IMR-90 (cell line): ENCODE measurements at regions not wholly inside any gene's neighbourhood (a gene's known extent, or its start where the extent isn't known, plus 50 kb on each side); places are given as distances from the start of the nearest gene placed in this dataset.

ENCODE experiments used
- ATAC-seq: fragments of 200-7000 bp; cut with Tn5 transposase; 2 replicates; pipeline ENCODE4 v1.9.1; 2020; ENCODE audit warnings: low read depth, mild to moderate bottlenecking, moderate library complexity
- BruUV-seq: library from RNA; stranded (reverse); fragments of 400-500 nt; replicated peaks from 2 replicates; lab custom pipeline; 2021; lab: Mats Ljungman, UMichigan
- CTCF ChIA-PET: fragments of 300-600 bp; formaldehyde crosslinking; extraction: SDS; loops from one replicate; lab custom pipeline; 2021; ENCODE audit warnings: antibody characterized with exemption; lab: Yijun Ruan, JAX
- POLR2A ChIA-PET: fragments of 300-600 bp; sonication (Branson Sonifier 250); formaldehyde crosslinking; loops from one replicate; lab custom pipeline; 2022; ENCODE audit warnings: antibody characterized with exemption; ENCODE audit not compliant: unreplicated experiment; lab: Charles Lee
- DNase-seq: peaks from one replicate; pipeline ENCODE4 v3.0.0; 2013
- H2AFZ ChIP-seq: replicated peaks from 2 replicates; pipeline ENCODE3; 2013; ENCODE audit warnings: low read length, mild to moderate bottlenecking; ENCODE audit not compliant: poor library complexity
- H2AK5ac ChIP-seq: 2 replicates; pipeline ENCODE4 v1.6.1; 2013; ENCODE audit warnings: low read depth, low read length, inconsistent platforms
- H2AK9ac ChIP-seq: replicated peaks from 2 replicates; pipeline ENCODE3; 2013; ENCODE audit warnings: mild to moderate bottlenecking, low read depth, low read length, moderate library complexity; ENCODE audit not compliant: poor library complexity
- H2BK120ac ChIP-seq: 2 replicates; pipeline ENCODE4 v1.6.1; 2013; ENCODE audit warnings: low read depth, low read length, inconsistent platforms
- H2BK15ac ChIP-seq: 3 replicates; pipeline ENCODE4 v1.6.1; 2013; ENCODE audit warnings: low read depth, low read length, inconsistent platforms
- H2BK20ac ChIP-seq: 2 replicates; pipeline ENCODE4 v1.6.1; 2013; ENCODE audit warnings: low read depth, mild to moderate bottlenecking, inconsistent platforms, low read length, moderate library complexity
- H2BK5ac ChIP-seq: 2 replicates; pipeline ENCODE4 v1.6.1; 2013; ENCODE audit warnings: mild to moderate bottlenecking, low read depth, low read length, inconsistent platforms; ENCODE audit not compliant: poor library complexity, severe bottlenecking
- H3K14ac ChIP-seq: replicated peaks from 2 replicates; pipeline ENCODE4 v1.6.1; 2013; ENCODE audit warnings: low read depth, low read length, inconsistent platforms
- H3K18ac ChIP-seq: 2 replicates; pipeline ENCODE4 v1.6.1; 2013; ENCODE audit warnings: low read depth, low read length, control low read depth
- H3K23ac ChIP-seq: 2 replicates; pipeline ENCODE4 v1.6.1; 2013; ENCODE audit warnings: low read depth, low read length, inconsistent platforms
- H3K27ac ChIP-seq: 2 replicates; pipeline ENCODE4 v1.5.1; 2013; ENCODE audit warnings: mild to moderate bottlenecking, control low read depth, low read length; ENCODE audit not compliant: insufficient read depth
- H3K27me3 ChIP-seq: 2 replicates; pipeline ENCODE4 v1.6.1; 2013; ENCODE audit warnings: low read length; ENCODE audit not compliant: control insufficient read depth, insufficient read depth
- H3K36me3 ChIP-seq: 2 replicates; pipeline ENCODE4 v1.6.1; 2013; ENCODE audit warnings: low read length, mixed read lengths; ENCODE audit not compliant: control insufficient read depth, insufficient read depth
- H3K4ac ChIP-seq: 2 replicates; pipeline ENCODE4 v1.6.1; 2013; ENCODE audit warnings: low read depth, low read length, inconsistent platforms
- H3K4me1 ChIP-seq: 2 replicates; pipeline ENCODE4 v1.6.1; 2013; ENCODE audit warnings: low read length, mixed read lengths; ENCODE audit not compliant: control insufficient read depth, insufficient read depth
- H3K4me2 ChIP-seq: 2 replicates; pipeline ENCODE4 v1.6.1; 2013; ENCODE audit warnings: low read depth, mild to moderate bottlenecking, control low read depth, low read length, moderate library complexity
- H3K4me3 ChIP-seq: 2 replicates; pipeline ENCODE4 v1.5.1; 2013; ENCODE audit warnings: low read depth, mild to moderate bottlenecking, control low read depth, low read length, moderate library complexity; ENCODE audit not compliant: insufficient read depth
- H3K56ac ChIP-seq: 2 replicates; pipeline ENCODE4 v1.6.1; 2013; ENCODE audit warnings: low read length, inconsistent platforms; ENCODE audit not compliant: insufficient read depth; ENCODE audit errors: extremely low read depth
- H3K79me1 ChIP-seq, 2 experiments: 2 replicates each; pipeline ENCODE4 v1.6.1; 2013; ENCODE audit warnings: low read length in 2 of 2, inconsistent platforms in 1 of 2, low read depth in 1 of 2
- H3K9ac ChIP-seq: 2 replicates; pipeline ENCODE4 v1.6.1; 2013; ENCODE audit warnings: low read depth, low read length, control low read depth
- H3K9me1 ChIP-seq: 2 replicates; pipeline ENCODE4 v1.6.1; 2013; ENCODE audit warnings: low read length, inconsistent platforms; ENCODE audit not compliant: insufficient read depth
- H3K9me3 ChIP-seq: 2 replicates; pipeline ENCODE4 v1.6.1; 2013; ENCODE audit warnings: low read length; ENCODE audit not compliant: control insufficient read depth, insufficient read depth
- H4K20me1 ChIP-seq: 2 replicates; pipeline ENCODE4 v1.6.1; 2013; ENCODE audit warnings: low read length, inconsistent platforms; ENCODE audit not compliant: insufficient read depth
- H4K5ac ChIP-seq: 2 replicates; pipeline ENCODE4 v1.6.1; 2013; ENCODE audit warnings: mild to moderate bottlenecking, low read depth, low read length, control low read depth
- H4K8ac ChIP-seq, 2 experiments: 2 replicates each; pipeline ENCODE4 v1.6.1; 2013; ENCODE audit warnings: low read depth in 2 of 2, low read length in 2 of 2, control low read depth in 1 of 2, inconsistent platforms in 1 of 2
- H4K91ac ChIP-seq: 2 replicates; pipeline ENCODE4 v1.6.1; 2013; ENCODE audit warnings: low read depth, low read length, inconsistent platforms; ENCODE audit not compliant: insufficient read depth
- BHLHE40 ChIP-seq: fragments of 150-350 bp; IDR thresholded peaks from 2 replicates; pipeline ENCODE4 v1.6.1; 2016; ENCODE audit warnings: mild to moderate bottlenecking, low read depth, low read length
- CEBPB ChIP-seq: IDR thresholded peaks from 2 replicates; pipeline ENCODE4 v1.6.1; 2012; ENCODE audit warnings: low read depth, low read length, improper control_type of control experiment
- CHD1 ChIP-seq: IDR thresholded peaks from 2 replicates; pipeline ENCODE4 v1.6.1; 2012; ENCODE audit warnings: low read depth, low read length, improper control_type of control experiment
- FOS ChIP-seq: fragments of 150-350 bp; IDR thresholded peaks from 2 replicates; pipeline ENCODE4 v1.6.1; 2016; ENCODE audit warnings: low read depth, low read length
- MAFK ChIP-seq: IDR thresholded peaks from 2 replicates; pipeline ENCODE4 v1.6.1; 2012; ENCODE audit warnings: low read depth, low read length, improper control_type of control experiment
- MAZ ChIP-seq: IDR thresholded peaks from 2 replicates; pipeline ENCODE4 v1.6.1; 2012; ENCODE audit warnings: low read depth, mild to moderate bottlenecking, low read length, improper control_type of control experiment, moderate library complexity, borderline replicate concordance
- MXI1 ChIP-seq: IDR thresholded peaks from 2 replicates; pipeline ENCODE4 v1.6.1; 2012; ENCODE audit warnings: low read depth, mild to moderate bottlenecking, low read length, moderate library complexity, borderline replicate concordance
- NFE2L2 ChIP-seq: fragments of 150-350 bp; IDR thresholded peaks from 2 replicates; pipeline ENCODE4 v1.6.1; 2016; ENCODE audit warnings: low read depth, mild to moderate bottlenecking, low read length
- POLR2A ChIP-seq: IDR thresholded peaks from 2 replicates; pipeline ENCODE4 v1.6.1; 2012; ENCODE audit warnings: mild to moderate bottlenecking, low read depth, low read length
- RAD21 ChIP-seq: IDR thresholded peaks from 2 replicates; pipeline ENCODE4 v1.6.1; 2012; ENCODE audit warnings: low read length, improper control_type of control experiment
- RCOR1 ChIP-seq: IDR thresholded peaks from 2 replicates; pipeline ENCODE4 v1.6.1; 2012; ENCODE audit warnings: mild to moderate bottlenecking, low read length, improper control_type of control experiment; ENCODE audit not compliant: insufficient replicate concordance
- RFX5 ChIP-seq: IDR thresholded peaks from 2 replicates; pipeline ENCODE4 v1.8.0; 2012; ENCODE audit warnings: low read depth, mild to moderate bottlenecking, low read length, moderate library complexity
- SMC3 ChIP-seq: fragments of 150-350 bp; IDR thresholded peaks from 2 replicates; pipeline ENCODE4 v1.6.1; 2016; ENCODE audit warnings: low read depth, mild to moderate bottlenecking, antibody characterized with exemption, low read length, moderate library complexity
- WGBS, 2 experiments: methylation state at CpG; one replicate each; pipeline versions ENCODE4 v1.1.5 to v1.1.7; 2013; ENCODE audit warnings: missing lambda C conversion rate in 2 of 2; ENCODE audit not compliant: insufficient read length in 1 of 2; ENCODE audit errors: extremely low coverage in 2 of 2; 5-methylcytosine and 5-hydroxymethylcytosine counted together
- dilution Hi-C: fragments of 300-500 bp; cut with HindIII; formaldehyde crosslinking; loops from one replicate; pipeline ENCODE4 v1.14.3; 2018; ENCODE audit warnings: low sequenced_read_pairs; ENCODE audit not compliant: unreplicated experiment
- in situ Hi-C: fragments of 300-500 bp; cut with MboI; formaldehyde crosslinking; loops from 3 replicates; pipeline ENCODE4 v1.14.3; 2019; ENCODE audit warnings: low sequenced_read_pairs, inconsistent platforms, mixed read lengths
- intact Hi-C: fragments of 100-400 bp; cut with micrococcal nuclease; formaldehyde crosslinking; loops from 2 replicates; pipeline ENCODE4 v1.10.0; 2022
- TF ChIP-seq, protein P1 (sequence below): conservative IDR thresholded peaks from 2 replicates; pipeline ENCODE4 v1.5.1; 2012; ENCODE audit warnings: mild to moderate bottlenecking, low read depth, low read length, improper control_type of control experiment
- TF ChIP-seq, protein P2 (sequence below): fragments of 150-350 bp; IDR thresholded peaks from 2 replicates; pipeline ENCODE4 v1.6.1; 2016; ENCODE audit warnings: low read depth, mild to moderate bottlenecking, low read length, moderate library complexity, borderline replicate concordance
- TF ChIP-seq, protein P3 (sequence below): fragments of 150-350 bp; IDR thresholded peaks from 2 replicates; pipeline ENCODE4 v1.6.1; 2017; ENCODE audit warnings: mild to moderate bottlenecking, antibody characterized with exemption, low read length, low read depth

DNA sequence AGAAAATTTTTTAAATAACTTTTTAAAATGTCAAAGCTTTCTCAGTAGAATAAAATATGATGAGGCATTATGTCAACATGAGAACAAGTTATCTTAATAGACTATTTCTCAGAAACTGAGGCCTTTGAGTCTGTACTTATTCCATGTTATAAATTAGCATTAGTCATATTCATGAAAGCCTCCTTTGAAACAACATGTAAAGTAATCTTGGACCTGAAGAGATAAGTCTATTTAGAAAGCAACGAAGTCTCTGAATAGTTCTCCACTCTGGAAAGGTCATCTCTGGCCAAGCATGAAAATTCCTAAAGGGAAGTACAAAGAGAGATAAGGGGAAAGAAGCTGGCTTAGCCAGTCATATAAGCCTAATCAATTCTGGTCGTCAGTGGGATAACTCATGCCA, 150.8 kb downstream of the CYB561 start:
- no CpG with 5 or more reads among the region's 2 CpGs for WGBS, 2 experiments

More for the DNA sequence above, 150.8 kb downstream of the CYB561 start:
- Histone ChIP-seq H3K14ac (no peak overlapping the region), H3K4me3 (no peak overlapping the region), H3K4ac (no peak overlapping the region), H3K9me1 (0 out of 2 replicates have a peak, but pooled peaks cover 4% of the 10 kb centered on the region), H4K5ac (no peak overlapping the region), H3K56ac (no peak overlapping the region), H2AK5ac (no peak overlapping the region), H3K23ac (no peak overlapping the region), H3K9me3 (peaks cover 5% of the 10 kb centered on the region; the same call in 1 of the 2 replicates), H3K4me1 (peaks cover 9% of the 10 kb centered on the region), H4K91ac (no peak overlapping the region), H2BK15ac (no peak overlapping the region), H3K36me3 (0 out of 2 replicates have a peak, but pooled peaks cover 2% of the 10 kb centered on the region), H2AFZ (no peak overlapping the region), H2AK9ac (no peak overlapping the region), H3K79me1 (peaks cover 15 to 30% of the 10 kb centered on the region in 2 experiments), H4K8ac (no peak overlapping the region), H2BK20ac (no peak overlapping the region), H3K27me3 (no peaks in the 10 kb centered on the region), H3K4me2 (no peak overlapping the region), H3K9ac (no peak overlapping the region), H4K20me1 (no peaks in the 10 kb centered on the region), H2BK120ac (no peak overlapping the region), H3K18ac (no peak overlapping the region), H3K27ac (no peak overlapping the region), H2BK5ac (no peak overlapping the region)
- in situ Hi-C loops, result no loop called here
- DNase-seq, result peak; percentile 43
- no TSS peak for BruUV-seq
- dilution Hi-C loops, result no loop called here
- TF ChIP-seq BHLHE40 (no peak), RCOR1 (no peak), POLR2A (no peak), NFE2L2 (no peak), FOS (no peak), CHD1 (no peak), CEBPB (no peak), MXI1 (no peak), MAFK (no peak), SMC3 (no peak), MAZ (no peak), RFX5 (no peak), RAD21 (no peak)
- TF ChIP-seq, protein P1, sequence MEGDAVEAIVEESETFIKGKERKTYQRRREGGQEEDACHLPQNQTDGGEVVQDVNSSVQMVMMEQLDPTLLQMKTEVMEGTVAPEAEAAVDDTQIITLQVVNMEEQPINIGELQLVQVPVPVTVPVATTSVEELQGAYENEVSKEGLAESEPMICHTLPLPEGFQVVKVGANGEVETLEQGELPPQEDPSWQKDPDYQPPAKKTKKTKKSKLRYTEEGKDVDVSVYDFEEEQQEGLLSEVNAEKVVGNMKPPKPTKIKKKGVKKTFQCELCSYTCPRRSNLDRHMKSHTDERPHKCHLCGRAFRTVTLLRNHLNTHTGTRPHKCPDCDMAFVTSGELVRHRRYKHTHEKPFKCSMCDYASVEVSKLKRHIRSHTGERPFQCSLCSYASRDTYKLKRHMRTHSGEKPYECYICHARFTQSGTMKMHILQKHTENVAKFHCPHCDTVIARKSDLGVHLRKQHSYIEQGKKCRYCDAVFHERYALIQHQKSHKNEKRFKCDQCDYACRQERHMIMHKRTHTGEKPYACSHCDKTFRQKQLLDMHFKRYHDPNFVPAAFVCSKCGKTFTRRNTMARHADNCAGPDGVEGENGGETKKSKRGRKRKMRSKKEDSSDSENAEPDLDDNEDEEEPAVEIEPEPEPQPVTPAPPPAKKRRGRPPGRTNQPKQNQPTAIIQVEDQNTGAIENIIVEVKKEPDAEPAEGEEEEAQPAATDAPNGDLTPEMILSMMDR, result no peak
- TF ChIP-seq, protein P2, sequence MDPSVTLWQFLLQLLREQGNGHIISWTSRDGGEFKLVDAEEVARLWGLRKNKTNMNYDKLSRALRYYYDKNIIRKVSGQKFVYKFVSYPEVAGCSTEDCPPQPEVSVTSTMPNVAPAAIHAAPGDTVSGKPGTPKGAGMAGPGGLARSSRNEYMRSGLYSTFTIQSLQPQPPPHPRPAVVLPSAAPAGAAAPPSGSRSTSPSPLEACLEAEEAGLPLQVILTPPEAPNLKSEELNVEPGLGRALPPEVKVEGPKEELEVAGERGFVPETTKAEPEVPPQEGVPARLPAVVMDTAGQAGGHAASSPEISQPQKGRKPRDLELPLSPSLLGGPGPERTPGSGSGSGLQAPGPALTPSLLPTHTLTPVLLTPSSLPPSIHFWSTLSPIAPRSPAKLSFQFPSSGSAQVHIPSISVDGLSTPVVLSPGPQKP, result no peak
- TF ChIP-seq, protein P3, sequence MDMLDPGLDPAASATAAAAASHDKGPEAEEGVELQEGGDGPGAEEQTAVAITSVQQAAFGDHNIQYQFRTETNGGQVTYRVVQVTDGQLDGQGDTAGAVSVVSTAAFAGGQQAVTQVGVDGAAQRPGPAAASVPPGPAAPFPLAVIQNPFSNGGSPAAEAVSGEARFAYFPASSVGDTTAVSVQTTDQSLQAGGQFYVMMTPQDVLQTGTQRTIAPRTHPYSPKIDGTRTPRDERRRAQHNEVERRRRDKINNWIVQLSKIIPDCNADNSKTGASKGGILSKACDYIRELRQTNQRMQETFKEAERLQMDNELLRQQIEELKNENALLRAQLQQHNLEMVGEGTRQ, result no peak
- no peak; the same call in 1 of the 2 replicates for ATAC-seq
- CTCF ChIA-PET, result no interaction called here
- intact Hi-C loops, result no loop called here
- POLR2A ChIA-PET, result no interaction called here
